HepG2 (cell line): ENCODE measurements at regions not wholly inside any gene's neighbourhood (a gene's known extent, or its start where the extent isn't known, plus 50 kb on each side); places are given as distances from the start of the nearest gene placed in this dataset.

Experiments used
- CTCF ChIP-seq: sonication (generic); formaldehyde crosslinking; IDR thresholded peaks from 2 replicates; pipeline ENCODE4 v1.5.0; 2020; ENCODE audit warnings: mild to moderate bottlenecking, missing genetic modification reagents, moderate library complexity
- POLR2AphosphoS5 ChIP-seq: IDR thresholded peaks from 2 replicates; pipeline ENCODE4 v1.6.1; 2012; ENCODE audit warnings: low read depth, low read length

GRCh38 chr10:55837273-55837672, 523.8 kb downstream of the ZWINT start:
- no peak for TF ChIP-seq CTCF (CRISPR knock-in tag)
- no peak for TF ChIP-seq POLR2AphosphoS5
